ENCODE measurements at regions not wholly inside any gene's neighbourhood (a gene's known extent, or its start where the extent isn't known, plus 50 kb on each side); places are given as distances from the start of the nearest gene placed in this dataset.

DNA sequence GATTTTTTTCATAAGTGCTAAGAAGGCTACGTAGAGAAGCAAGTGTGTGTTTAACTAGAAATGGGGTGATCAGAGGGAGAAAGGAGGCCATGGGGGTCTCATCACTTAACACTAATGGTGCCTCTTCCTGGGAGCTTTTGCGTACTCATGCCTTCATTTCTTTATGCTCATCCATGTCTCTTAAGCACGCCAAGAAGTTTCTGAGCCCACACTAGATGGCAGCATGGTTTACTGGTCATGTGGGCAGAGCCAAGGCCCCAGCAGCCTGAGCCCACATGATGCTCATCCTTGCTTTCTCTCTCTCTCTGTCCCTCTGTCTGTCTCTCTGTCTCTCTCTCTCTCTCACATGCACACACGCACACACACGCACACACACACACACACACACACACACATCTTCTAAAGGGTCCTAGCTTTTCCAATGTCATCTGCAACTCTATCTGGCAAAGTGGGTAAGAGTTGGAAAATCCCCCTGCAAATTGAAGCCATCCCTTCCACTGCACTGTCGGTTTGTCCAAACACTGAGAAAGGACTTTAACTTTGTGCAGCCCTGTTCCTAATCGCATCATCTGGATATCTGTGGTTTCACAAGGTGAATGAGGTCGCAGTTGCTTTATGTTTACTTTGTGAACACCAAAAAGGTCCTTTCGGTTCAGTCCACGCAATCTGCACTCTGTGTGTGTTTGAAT lies 137.1 kb upstream of the CCDC68 start:
- TF ChIP-seq, protein P1, sequence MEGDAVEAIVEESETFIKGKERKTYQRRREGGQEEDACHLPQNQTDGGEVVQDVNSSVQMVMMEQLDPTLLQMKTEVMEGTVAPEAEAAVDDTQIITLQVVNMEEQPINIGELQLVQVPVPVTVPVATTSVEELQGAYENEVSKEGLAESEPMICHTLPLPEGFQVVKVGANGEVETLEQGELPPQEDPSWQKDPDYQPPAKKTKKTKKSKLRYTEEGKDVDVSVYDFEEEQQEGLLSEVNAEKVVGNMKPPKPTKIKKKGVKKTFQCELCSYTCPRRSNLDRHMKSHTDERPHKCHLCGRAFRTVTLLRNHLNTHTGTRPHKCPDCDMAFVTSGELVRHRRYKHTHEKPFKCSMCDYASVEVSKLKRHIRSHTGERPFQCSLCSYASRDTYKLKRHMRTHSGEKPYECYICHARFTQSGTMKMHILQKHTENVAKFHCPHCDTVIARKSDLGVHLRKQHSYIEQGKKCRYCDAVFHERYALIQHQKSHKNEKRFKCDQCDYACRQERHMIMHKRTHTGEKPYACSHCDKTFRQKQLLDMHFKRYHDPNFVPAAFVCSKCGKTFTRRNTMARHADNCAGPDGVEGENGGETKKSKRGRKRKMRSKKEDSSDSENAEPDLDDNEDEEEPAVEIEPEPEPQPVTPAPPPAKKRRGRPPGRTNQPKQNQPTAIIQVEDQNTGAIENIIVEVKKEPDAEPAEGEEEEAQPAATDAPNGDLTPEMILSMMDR (tag by site-specific recombination; IDR thresholded peaks at IDR 0.05), result peak; percentile 67
- TF ChIP-seq, protein P2, sequence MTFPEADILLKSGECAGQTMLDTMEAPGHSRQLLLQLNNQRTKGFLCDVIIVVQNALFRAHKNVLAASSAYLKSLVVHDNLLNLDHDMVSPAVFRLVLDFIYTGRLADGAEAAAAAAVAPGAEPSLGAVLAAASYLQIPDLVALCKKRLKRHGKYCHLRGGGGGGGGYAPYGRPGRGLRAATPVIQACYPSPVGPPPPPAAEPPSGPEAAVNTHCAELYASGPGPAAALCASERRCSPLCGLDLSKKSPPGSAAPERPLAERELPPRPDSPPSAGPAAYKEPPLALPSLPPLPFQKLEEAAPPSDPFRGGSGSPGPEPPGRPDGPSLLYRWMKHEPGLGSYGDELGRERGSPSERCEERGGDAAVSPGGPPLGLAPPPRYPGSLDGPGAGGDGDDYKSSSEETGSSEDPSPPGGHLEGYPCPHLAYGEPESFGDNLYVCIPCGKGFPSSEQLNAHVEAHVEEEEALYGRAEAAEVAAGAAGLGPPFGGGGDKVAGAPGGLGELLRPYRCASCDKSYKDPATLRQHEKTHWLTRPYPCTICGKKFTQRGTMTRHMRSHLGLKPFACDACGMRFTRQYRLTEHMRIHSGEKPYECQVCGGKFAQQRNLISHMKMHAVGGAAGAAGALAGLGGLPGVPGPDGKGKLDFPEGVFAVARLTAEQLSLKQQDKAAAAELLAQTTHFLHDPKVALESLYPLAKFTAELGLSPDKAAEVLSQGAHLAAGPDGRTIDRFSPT (tag by site-specific recombination; IDR thresholded peaks at IDR 0.05), result no peak
- TF ChIP-seq, protein P3, sequence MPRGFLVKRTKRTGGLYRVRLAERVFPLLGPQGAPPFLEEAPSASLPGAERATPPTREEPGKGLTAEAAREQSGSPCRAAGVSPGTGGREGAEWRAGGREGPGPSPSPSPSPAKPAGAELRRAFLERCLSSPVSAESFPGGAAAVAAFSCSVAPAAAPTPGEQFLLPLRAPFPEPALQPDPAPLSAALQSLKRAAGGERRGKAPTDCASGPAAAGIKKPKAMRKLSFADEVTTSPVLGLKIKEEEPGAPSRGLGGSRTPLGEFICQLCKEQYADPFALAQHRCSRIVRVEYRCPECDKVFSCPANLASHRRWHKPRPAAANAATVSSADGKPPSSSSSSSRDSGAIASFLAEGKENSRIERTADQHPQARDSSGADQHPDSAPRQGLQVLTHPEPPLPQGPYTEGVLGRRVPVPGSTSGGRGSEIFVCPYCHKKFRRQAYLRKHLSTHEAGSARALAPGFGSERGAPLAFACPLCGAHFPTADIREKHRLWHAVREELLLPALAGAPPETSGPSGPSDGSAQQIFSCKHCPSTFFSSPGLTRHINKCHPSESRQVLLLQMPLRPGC (tag by site-specific recombination; IDR thresholded peaks at IDR 0.05), result no peak
- TF ChIP-seq ZEB2 (tag by site-specific recombination; IDR thresholded peaks at IDR 0.05) (no peak), ZNF2 (tag by site-specific recombination; IDR thresholded peaks at IDR 0.05) (no peak), ZNF626 (tag by site-specific recombination; IDR thresholded peaks at IDR 0.05) (no peak), ZNF391 (tag by site-specific recombination; IDR thresholded peaks at IDR 0.05; ENCODE audit: borderline replicate concordance, low read depth) (no peak), ZBTB8A (tag by site-specific recombination; IDR thresholded peaks at IDR 0.05) (no peak), ZNF121 (tag by site-specific recombination; IDR thresholded peaks at IDR 0.05) (no peak), ZNF19 (tag by site-specific recombination; IDR thresholded peaks at IDR 0.05; ENCODE audit: low read depth) (no peak), ZFP37 (tag by site-specific recombination; IDR thresholded peaks at IDR 0.05) (no peak), RBAK (tag by site-specific recombination; IDR thresholded peaks at IDR 0.05) (no peak)
- TF ChIP-seq, protein P4, sequence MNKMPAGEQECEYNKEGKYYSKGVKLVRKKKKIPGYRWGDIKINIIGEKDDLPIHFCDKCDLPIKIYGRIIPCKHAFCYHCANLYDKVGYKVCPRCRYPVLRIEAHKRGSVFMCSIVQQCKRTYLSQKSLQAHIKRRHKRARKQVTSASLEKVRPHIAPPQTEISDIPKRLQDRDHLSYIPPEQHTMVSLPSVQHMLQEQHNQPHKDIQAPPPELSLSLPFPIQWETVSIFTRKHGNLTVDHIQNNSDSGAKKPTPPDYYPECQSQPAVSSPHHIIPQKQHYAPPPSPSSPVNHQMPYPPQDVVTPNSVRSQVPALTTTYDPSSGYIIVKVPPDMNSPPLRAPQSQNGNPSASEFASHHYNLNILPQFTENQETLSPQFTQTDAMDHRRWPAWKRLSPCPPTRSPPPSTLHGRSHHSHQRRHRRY (tag by site-specific recombination; IDR thresholded peaks at IDR 0.05), result no peak
- TF ChIP-seq, protein P5, sequence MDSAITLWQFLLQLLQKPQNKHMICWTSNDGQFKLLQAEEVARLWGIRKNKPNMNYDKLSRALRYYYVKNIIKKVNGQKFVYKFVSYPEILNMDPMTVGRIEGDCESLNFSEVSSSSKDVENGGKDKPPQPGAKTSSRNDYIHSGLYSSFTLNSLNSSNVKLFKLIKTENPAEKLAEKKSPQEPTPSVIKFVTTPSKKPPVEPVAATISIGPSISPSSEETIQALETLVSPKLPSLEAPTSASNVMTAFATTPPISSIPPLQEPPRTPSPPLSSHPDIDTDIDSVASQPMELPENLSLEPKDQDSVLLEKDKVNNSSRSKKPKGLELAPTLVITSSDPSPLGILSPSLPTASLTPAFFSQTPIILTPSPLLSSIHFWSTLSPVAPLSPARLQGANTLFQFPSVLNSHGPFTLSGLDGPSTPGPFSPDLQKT (IDR thresholded peaks at IDR 0.05; ENCODE audit: borderline replicate concordance, low read depth, low read length), result no peak

Data from HEK293 (cell line).